CD4-positive, alpha-beta T cell treated with Interleukin-12 subunit alpha and Interleukin-12 subunit beta, for 1 hour (primary cell): ENCODE measurements at regions not wholly inside any gene's neighbourhood (a gene's known extent, or its start where the extent isn't known, plus 50 kb on each side); places are given as distances from the start of the nearest gene placed in this dataset.
"Not testable (repeated sequence)": the region's sequence is repeated elsewhere in the genome, so short reads cannot be mapped to it uniquely, and the experiment has no call there.

ENCODE experiments used
- DNase-seq: peaks from one replicate; pipeline ENCODE4 v3.0.0-alpha.2; 2020

DNA sequence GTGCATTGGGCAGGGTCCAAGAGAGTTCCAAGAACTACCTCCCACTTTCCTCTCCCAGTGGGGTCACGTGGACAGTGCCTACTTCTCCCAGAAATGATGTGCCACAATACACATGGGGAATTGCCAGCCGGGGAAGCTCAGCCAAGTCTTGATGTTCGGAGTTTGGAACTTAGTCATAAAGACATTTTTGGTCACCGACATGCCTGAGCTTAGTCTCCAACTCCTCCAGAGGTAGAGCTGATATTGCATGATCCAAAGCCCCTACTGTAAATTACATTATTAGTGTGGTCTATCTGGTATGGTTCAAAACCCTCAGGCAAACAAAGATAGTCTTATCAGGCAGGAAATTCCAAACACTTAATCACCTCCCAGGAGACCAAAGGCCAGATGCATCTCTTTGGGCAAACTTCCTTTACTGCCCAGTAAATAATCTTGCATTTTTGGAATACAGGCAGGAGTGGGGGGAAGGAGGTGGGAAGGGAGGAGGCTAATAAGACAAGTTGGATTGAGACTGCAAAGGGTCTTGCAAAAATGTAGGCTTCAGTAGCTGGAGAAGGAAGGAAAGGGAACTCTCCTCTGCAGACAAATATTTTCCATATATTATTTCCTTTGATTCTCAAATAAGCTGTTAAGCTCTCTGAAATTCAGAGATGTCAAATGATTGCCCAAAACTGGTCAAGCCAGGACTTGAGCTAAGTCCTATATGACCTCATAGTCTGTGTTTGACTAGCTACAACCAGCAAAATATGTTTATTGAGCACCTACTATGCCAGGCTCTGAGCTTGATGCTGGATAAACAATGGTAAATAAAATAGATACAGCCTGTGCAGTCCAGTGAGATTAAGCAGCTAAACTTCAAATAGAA is 99.4 kb downstream of the DRD1 start:
- DNase-seq: no peak

DNA sequence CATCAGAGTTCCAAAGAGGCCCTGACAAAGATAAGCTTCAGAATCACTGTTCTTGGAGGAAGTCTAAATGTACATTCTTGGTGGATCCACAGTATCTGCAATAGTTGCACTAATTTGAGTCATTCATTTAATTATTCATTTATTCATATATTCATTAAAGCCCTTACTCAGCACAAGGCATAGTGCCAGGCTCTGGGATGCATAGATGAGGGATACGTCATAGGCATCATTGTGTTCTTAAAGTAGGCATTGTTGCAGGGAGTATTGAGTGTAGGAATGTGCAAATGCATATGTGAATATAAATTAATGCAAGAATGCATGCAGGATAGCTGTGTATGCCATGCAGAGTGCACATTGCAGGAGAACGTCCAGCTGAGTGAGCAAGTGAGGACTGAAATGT is 100.7 kb downstream of the DRD1 start:
- no peak for DNase-seq

DNA sequence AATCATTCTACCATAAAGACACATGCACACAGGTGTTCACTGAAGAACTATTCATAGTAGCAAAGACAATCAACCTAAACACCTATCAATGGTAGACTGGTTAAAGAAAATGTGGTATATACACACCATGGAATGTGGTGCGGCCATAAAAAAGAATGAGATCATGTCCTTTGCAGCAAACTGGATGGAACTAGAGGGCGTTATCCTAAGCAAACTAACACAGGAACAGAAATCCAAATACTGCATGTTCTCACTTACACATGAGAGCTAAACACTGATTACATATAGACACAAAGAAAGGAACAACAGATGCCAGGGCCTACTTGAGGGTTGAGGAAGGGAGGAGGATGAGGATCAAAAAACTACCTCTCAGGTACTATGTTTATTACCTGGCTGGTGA is 103.8 kb downstream of the DRD1 start:
- no peak for DNase-seq

DNA sequence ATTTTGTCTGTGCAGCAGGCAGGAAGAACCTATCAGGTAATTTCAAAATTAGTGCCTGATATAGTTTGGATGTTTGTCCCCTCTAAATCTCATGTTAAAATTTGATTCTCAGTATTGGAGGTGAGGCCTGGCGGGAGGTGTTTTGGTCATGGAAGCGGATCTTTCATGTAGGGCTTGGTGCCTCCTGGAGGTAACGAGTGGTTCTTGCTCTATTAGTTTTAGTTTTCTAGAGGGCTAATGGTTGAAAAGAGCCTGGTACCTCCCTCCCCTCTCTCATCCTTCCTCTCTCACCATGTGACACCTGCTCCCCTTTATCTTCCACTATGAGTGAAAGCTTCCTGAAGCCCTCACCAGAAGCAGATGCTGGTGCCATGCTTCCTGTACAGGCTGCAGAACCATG is 106.3 kb downstream of the DRD1 start:
- no peak for DNase-seq

DNA sequence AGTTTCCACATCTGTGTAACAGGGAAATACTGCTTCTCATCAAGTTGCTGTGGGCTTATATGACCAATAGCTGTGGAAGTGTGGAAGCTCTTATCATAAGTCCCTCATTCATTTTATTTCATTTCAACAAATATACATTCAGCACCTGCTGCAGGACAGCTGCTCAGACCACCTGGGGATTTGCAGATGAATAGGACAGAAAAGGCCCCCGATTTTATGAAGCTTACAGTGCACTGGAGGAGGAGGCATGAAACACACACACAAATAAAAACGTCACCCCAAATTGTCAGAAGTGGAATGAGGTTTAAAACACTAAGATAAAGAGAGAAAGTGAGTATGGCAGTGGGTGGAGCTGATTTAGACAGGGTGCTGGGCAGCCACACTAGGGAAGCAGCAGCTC is 107.2 kb downstream of the DRD1 start:
- no peak for DNase-seq

DNA sequence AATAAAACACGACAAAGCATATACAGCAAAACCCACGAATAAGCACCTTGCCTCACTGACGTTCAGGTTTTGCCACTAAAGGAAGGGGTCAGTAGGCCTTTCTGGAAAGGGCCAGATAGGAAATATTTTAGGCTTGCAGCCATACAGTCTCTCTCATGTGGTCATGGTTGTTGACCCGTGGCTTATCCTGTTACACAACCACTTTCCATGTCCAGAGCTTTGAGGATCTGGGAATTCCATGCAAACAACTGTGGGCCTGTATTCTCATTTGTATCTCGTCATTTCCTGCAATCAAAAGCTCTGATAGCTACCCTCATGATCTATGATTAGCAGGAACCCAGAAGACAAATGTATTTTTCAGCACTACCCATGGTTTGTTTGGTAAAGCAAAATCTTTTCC is 108.3 kb downstream of the DRD1 start:
- DNase-seq: no peak

DNA sequence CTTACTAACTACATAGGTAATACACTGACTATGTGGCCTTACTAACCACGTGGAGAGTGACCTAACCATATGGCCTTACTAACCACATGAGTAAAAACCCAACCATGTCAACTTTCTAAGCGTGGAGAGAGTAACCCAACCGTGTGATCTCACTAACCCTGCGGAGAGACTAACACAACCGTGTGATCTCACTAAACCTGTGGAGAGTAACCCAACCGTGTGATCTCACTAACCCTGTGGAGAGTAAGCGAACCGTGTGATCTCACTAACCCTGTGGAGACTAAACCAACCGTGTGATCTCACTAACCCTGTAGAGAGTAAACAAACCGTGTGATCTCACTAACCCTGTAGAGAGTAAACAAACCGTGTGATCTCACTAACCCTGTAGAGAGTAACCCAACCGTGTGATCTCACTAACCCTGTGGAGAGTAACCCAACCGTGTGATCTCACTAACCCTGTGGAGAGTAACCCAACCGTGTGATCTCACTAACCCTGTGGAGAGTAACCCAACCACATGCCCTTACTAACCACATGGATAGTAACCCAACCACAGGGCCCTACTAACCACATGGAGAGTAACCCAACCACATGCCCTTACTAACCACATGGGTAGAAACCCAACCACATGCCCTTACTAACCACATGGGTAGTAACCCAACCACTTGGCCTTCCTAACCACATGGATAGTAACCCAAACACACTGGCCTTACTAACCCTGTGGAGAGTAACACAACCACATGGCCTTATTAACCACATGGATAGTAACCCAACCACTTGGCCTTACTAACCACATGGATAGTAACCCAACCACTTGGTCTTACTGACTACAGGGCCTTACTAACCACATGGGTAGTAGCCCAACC is 112.6 kb downstream of the DRD1 start:
- not testable (repeated sequence) for DNase-seq

DNA sequence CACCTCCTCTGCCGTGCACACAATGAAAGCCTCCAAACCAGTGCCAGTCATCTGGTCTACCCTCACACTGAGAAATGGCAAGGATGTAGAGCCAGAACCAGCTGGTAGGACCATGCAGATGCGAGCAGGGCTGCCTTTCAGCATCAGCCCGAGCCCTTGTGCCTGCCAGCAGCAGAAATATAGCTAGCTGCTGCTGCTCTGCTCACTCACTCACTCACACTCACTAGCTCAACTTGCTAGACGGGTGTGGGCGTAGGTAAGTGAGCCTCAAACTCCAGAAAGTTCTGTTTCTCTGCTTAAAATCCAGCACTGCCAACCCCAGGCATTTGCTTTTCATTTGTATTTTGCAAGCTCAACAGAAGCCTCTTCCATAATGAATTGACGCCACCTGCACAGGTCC is 114.0 kb downstream of the DRD1 start:
- DNase-seq: no peak

DNA sequence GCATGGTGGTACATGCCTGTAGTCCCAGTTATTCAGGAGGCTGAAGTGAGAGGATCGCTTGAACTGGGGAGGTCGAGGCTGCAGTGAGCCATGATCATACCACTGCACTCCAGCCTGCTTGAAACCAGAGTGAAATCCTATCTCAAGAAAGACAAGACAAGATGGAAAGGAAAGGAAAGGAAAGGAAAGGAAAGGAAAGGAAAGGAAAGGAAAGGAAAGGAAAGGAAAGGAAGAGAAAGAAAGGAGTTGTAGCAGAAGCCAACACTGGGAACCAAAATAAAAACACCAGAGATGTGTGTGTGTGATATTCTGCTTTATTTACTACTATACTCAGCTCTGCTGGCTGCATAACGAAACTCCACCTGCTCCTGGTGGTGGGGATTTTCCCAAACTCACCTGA is 115.3 kb downstream of the DRD1 start:
- no peak for DNase-seq

DNA sequence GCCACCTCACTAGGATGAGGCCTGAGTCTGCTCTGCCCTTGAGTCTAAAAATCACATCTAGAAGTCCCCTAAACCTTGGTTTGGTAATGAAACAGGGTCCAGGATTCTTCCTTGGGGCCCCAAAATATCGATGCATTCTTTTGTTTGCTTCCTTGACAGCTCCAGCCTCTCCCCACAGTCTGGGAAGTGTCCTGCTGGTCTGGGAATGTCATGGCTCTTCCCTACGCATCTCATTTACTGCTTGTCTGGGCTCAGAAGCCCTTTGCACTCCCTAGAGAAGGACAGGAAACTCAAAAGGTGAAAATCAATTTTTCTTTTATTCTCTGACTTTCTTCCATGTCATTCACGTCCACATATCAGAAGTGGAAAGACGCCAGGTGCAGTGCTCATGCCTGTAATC is 115.8 kb downstream of the DRD1 start:
- no peak for DNase-seq

DNA sequence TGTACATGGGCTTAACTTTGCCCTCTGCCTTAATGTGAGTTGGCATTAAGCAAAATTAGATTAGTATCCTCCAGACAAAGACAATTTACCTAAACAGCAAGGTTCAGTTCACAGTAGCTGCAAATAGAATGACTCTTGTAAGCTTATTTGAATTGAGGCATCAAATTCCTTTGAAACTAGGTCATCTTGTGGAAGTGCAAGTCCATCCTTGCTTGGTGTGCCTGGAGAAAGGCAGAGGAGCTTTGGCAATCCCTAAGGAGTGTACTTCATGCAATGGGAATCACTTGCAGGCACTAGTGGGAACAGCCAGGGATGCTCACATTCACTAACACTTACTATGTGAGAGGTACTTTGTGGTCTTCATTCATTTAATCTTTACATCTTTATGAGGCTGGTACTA is 118.3 kb downstream of the DRD1 start:
- DNase-seq: no peak

DNA sequence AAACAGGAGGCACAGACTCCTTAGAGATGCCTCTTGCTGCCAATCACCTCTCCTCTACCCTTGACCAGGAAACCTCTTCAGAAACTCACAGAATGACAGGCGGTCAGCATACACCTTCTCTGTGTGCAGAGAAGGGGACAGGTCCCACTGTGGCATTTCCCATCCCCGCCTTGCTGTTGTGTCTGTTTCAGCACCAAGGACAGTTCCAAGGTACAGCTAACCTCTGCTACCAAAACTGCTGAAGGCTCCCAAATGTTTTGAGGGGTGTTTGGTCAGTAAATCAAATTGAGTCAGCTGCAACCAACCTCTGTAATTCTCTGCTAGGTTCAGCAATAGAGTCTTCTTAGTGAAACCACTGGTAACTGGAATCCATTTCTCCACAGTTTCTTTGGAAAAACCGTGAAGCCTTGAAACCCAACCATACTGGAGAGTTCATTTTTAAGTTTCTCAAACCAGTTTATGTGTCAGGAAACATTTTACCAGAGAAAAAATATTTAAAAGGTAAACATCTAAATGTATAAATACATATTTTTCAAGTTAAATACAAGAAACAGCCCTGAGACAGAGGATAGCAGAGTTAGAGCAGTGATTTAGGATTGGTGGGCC is 122.0 kb downstream of the DRD1 start:
- DNase-seq: peak; percentile 4

DNA sequence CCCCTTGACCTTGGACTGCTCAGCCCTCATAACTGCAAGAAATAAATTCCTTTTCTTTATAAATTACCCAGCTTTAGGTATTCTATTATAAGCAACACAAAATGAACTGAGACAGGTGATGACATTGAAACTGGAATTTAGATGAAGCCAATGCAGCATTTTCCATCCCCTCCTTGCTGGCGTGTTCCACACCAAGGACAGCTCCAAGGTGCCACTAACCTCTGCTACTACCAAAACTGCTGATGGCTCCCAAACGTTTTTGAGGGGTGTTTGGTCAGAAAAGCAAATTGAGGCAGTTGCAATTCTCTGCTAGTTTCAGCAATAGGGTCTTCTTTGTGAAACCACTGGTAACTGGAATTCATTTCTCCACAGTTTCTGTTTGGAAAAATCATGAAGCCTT is 124.8 kb downstream of the DRD1 start:
- no peak for DNase-seq

DNA sequence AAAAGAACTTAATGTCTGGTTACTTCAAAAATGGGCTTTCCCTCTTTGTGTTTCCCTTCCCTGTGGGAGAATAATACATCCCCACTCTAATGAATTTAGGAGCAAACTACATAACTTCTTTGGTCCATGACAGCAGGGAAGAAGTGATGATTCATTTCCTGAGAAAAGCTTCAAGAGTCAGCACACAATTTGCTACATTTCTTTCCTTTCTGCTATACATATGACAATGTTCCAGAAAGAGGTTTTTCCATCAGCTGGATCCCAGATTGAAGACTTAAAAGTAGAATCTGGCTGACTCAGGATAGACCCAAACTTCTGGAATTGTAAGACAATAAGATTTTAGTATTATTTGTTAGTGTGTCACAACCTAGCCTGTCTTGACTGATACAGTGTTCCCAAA is 126.1 kb downstream of the DRD1 start:
- no peak for DNase-seq

DNA sequence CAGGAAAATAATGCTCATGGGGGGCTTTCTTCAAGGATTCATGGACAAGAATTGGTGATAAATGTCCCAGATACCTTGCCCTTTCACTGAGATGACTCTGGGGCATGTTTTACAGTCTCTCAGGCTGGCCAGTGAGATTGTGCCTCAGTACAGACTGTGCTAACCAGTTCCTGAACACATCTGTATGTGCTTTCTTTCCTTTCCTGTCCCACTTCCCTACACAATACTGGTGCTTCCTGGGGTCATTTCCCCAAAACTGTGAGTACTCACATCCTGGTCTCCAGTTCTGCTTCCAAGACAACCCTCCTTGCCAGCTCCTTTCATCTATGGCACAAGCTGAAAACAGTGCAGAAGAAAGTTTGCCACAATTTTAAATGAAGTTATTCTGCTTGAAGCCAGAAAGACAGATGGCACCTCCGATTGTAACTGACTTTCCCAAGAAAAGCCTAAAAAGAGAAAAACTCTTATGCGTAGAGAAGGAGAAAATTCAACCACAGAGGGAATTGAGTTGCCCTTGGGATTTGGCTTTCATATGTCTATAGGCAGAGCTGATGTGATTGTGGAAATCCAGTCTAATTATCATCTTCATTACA is 134.7 kb downstream of the DRD1 start:
- DNase-seq: no peak

DNA sequence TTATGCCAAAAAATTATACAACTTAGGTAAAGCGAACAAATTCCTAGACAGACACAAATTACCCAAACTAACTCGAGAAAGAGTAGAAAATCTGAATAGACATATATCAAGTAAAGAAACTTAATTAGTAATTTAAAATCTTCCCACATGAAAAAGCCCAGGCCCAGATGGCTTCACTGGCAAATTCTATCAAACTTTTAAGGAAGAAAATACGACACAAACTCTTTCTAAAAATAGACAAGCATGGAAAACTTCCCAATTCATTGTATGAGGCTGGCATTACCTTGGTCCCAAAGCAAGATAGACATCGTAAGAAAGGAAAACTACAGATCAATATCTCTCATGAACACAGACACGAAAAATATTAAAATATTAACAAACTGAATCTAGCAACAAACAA is 135.3 kb downstream of the DRD1 start:
- DNase-seq: no peak

DNA sequence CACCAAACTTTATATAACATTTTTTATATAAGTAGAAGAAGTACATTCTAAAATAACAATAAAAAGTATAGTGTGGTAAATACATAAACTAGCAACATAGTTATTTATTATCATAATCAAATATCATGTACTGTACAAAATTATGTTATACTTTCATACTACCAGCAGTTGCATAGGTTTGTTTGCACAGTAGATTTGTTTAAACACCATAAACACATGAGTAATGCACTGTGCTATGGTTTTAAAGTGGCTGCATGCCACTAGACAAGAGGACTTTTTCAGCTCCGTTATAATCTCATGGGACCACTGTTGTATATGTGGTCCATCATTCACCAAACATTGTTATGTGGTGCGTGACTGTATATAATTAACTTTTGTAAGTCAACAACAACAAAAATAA is 137.6 kb downstream of the DRD1 start:
- no peak for DNase-seq

DNA sequence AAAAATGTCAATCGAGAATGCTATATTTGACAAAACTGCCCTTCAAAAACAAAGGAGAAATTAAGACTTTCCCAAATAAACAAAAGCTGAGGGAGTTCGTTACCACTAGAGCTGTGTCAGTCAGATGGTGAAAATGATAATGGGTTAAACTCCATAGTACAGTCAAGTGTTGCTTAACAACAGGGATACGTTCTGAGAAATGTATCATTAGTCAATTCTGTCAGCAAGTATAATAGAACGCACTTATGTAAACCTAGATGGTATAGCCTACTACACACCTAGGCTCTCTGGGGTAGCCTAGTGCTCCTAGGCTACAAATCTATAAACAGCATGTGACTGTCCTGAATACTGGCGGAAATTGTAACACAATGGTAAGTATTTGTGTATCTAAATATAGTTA is 138.7 kb downstream of the DRD1 start:
- no peak for DNase-seq

DNA sequence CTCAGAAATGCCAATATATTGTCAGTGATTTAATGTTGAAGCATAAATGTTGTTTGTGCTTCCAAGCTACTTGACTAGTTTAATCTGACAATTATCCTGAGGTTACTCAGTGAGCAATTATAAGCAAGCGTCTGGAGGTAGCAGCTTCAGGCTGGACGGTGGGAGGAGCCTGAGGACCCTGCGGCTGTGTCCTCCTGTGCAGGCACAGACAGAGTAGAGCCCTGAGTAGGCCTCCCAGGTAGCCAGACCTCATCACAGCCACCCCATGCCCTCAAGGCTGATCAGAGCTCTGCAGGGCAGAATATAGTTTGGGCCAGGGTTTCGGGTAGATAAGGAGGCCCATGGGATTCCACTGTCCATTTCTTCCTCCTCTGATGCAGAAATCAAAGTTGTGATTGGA is 153.6 kb downstream of the DRD1 start:
- DNase-seq: no peak

DNA sequence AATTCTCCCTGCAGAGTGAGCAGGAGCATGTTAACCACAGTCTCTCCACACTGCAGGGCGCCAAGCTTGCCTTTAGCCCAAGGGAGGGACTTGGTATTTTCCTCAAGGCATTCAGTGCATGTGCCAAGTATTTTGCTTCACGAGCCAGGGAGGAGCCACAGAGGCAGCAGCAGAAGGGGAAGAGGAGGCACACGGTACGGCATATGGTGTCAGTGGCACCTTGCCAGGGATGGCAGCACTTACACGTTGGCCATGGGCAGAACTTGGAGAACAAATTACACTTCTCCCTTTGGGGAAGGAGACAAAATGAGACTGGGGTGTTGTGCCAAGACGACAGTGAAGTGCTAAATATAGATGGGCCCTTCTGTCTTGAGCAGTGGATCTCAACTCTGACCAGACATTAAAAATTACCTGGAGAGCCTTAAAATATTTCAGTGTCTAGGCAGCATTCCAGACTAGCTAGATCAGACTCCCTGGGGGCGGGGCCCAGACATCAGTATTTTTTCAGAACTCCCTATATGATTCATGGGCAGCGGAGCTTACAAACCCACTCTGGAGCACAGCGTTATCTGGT is 155.8 kb downstream of the DRD1 start:
- DNase-seq: no peak

DNA sequence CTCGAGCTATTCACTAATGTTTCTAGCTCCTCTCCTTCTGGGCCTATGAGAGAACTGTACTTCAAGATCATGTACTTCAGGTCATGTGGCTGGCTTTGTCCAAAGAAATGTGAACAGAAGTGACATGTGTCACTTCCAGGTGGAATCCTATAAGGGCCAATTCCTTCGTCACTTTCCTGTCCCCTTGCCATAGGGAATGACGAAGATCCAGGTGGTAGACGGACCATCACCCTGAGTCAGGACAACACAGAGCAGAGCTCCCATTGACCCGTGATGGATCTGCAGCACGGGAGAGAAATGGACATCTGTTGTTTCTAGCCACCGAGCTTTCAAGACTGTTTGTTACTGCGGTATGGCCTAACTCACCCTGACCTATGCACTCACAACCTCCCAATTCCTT is 157.0 kb downstream of the DRD1 start:
- DNase-seq: no peak

DNA sequence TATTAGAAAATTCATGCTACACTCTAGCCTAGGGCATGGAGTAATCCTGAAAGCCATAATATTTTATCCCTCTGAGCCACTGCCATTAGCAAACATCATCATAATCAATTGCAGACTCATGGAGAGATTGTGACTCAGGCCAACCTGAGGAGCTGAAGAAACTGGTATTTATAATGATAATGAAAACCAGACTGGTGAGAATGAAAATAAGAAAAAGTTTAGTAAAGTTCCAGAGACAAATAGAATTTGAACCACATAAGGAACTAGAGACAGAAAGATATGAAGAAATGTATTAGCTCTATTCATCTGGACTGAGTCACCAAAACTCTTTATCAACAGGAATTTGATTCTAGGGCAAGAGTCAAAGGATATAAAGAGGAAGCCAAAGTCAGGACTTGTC is 158.7 kb downstream of the DRD1 start:
- DNase-seq: no peak

DNA sequence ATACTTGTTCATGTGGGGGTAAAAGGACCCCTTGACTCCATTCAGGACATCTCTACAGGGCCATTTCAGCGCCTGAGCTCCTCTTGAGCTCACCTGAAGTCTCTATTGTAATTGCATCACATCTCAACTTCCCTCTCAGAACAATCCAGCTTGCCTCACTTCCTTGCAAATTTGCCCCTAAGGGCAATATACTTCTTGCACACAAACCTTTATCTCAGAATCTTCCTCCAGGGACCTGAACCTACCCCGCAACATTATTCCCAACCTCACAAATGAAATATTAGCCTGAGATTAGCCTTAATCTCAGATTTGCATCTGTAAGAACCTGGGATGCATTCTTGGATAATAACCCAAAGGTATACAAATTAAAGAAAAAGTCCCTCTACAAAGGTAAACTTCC is 159.2 kb downstream of the DRD1 start:
- DNase-seq: no peak
